GM12892 (cell line): ENCODE measurements at regions not wholly inside any gene's neighbourhood (a gene's known extent, or its start where the extent isn't known, plus 50 kb on each side); places are given as distances from the start of the nearest gene placed in this dataset.

Source experiments
- POLR2A ChIP-seq: IDR thresholded peaks from 2 replicates; pipeline ENCODE4 v1.6.1; 2011; ENCODE audit warnings: low read depth, low read length, control low read depth
- TAF1 ChIP-seq: IDR thresholded peaks from 2 replicates; pipeline ENCODE4 v1.6.1; 2011; ENCODE audit warnings: low read depth, mild to moderate bottlenecking, control low read depth, low read length, borderline replicate concordance

- TF ChIP-seq POLR2A (no peak), TAF1 (no peak)
Observed at GRCh38 chr5:63164838-63165535, 586.4 kb downstream of the LRRC70 start.
